T-cell (primary cell): ENCODE measurements at regions not wholly inside any gene's neighbourhood (a gene's known extent, or its start where the extent isn't known, plus 50 kb on each side); places are given as distances from the start of the nearest gene placed in this dataset.

ENCODE experiments used
- ATAC-seq, 4 experiments: fragments of 200-7000 bp in 3 of 4; fragments of 150-1000 bp in 1 of 4; cut with Tn5 transposase; replicated peaks in 1 of 4; 1 replicate in 3 of 4; 2 replicates in 1 of 4; pipeline ENCODE4 v1.10.0; 2021; ENCODE audit warnings: moderate library complexity in 3 of 4, mild to moderate bottlenecking in 2 of 4, moderate number of reproducible peaks in 1 of 4
- CTCF ChIA-PET, 2 donors: fragments of 300-600 bp; sonication (Branson Sonifier 250); formaldehyde crosslinking; loops; one replicate each; lab custom pipeline; 2022; ENCODE audit warnings: antibody characterized with exemption in 2 of 2; lab: Charles Lee
- POLR2A ChIA-PET, 2 donors: fragments of 300-600 bp; sonication (Branson Sonifier 250); formaldehyde crosslinking; loops; one replicate each; lab custom pipeline; 2022; ENCODE audit warnings: antibody characterized with exemption in 2 of 2; lab: Charles Lee
- DNase-seq, 35 experiments: peaks; one replicate each; pipeline versions ENCODE4 v3.0.0 to v3.0.0-alpha.2; 2013 to 2023
- H3K27ac ChIP-seq: one replicate; pipeline ENCODE4 v1.5.1; 2013; ENCODE audit warnings: low read length
- H3K27me3 ChIP-seq, 2 experiments: replicated peaks in 1 of 2; 1 replicate in 1 of 2; 2 replicates in 1 of 2; pipeline versions ENCODE4 v1.6.1 to v1.7.0; 2013; ENCODE audit warnings: low read length in 1 of 2, mixed read lengths in 1 of 2; ENCODE audit not compliant: control insufficient read depth in 2 of 2, insufficient read depth in 2 of 2; ENCODE audit errors: extremely low read depth in 1 of 2
- H3K36me3 ChIP-seq, 2 donors: 1 replicate in 1 of 2; 2 replicates in 1 of 2; pipeline versions ENCODE4 v1.6.1 to v1.7.0; 2013; ENCODE audit warnings: low read length in 1 of 2; ENCODE audit not compliant: control insufficient read depth in 2 of 2, insufficient read depth in 1 of 2; ENCODE audit errors: extremely low read depth in 1 of 2
- H3K4me1 ChIP-seq, 2 experiments: 1 replicate in 1 of 2; 2 replicates in 1 of 2; pipeline versions ENCODE4 v1.6.1 to v1.7.0; 2013; ENCODE audit warnings: low read length in 2 of 2, mixed read lengths in 1 of 2; ENCODE audit not compliant: insufficient read depth in 2 of 2, control insufficient read depth in 1 of 2; ENCODE audit errors: extremely low read depth in 1 of 2
- H3K4me3 ChIP-seq, 2 donors: 1 replicate in 1 of 2; 2 replicates in 1 of 2; pipeline versions ENCODE4 v1.5.1 to v1.7.0; 2013; ENCODE audit warnings: mild to moderate bottlenecking in 2 of 2, low read length in 1 of 2, moderate library complexity in 1 of 2; ENCODE audit not compliant: control insufficient read depth in 1 of 2; ENCODE audit errors: extremely low read depth in 1 of 2
- H3K9me3 ChIP-seq: 2 replicates; pipeline ENCODE4 v1.7.0; 2013
- H3K27ac Mint-ChIP-seq, 2 donors: one replicate each; pipeline ENCODE4 v1.8.0; 2020 to 2021; ENCODE audit warnings: mild to moderate bottlenecking in 2 of 2, mixed read lengths in 2 of 2
- H3K27me3 Mint-ChIP-seq, 2 donors: one replicate each; pipeline ENCODE4 v1.8.0; 2021 to 2022; ENCODE audit warnings: mixed read lengths in 2 of 2
- H3K36me3 Mint-ChIP-seq: one replicate; pipeline ENCODE4 v1.8.0; 2021; ENCODE audit warnings: mixed read lengths
- H3K4me1 Mint-ChIP-seq, 3 donors: one replicate each; pipeline ENCODE4 v1.8.0; 2020 to 2022; ENCODE audit warnings: mixed read lengths in 3 of 3, mild to moderate bottlenecking in 1 of 3
- H3K4me3 Mint-ChIP-seq, 3 donors: one replicate each; pipeline ENCODE4 v1.8.0; 2020 to 2022; ENCODE audit warnings: mild to moderate bottlenecking in 3 of 3, mixed read lengths in 3 of 3, moderate library complexity in 3 of 3
- H3K9me3 Mint-ChIP-seq, 3 donors: one replicate each; pipeline ENCODE4 v1.8.0; 2020 to 2022; ENCODE audit warnings: mixed read lengths in 3 of 3
- WGBS: methylation state at CpG from one replicate; pipeline ENCODE4 v1.1.5; 2013; ENCODE audit warnings: missing lambda C conversion rate; ENCODE audit not compliant: insufficient coverage; 5-methylcytosine and 5-hydroxymethylcytosine counted together

DNA sequence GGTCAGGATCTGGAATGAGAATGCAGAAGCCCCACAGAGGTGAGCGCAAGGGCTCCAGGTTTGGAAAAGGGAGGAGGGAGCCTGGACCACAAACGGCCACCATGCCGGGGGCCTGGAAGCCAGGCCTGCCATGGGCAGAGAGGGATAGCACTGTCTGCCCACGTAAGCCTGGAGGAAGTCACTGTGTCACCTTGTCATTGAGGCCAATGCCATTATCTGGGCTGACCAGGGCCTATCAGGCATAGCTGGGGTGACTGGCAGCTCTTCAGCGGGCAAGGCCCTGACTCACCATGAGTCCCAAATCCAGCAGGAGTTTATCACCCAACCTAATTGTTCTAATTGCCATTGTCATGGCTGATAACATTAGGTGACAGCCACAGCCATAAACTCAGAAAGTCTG lies 84.6 kb downstream of the MATN1 start:
- Histone ChIP-seq H3K27ac (no peak overlapping the region), H3K36me3 (no peaks in the 10 kb centered on the region), H3K4me3 (no peak overlapping the region), H3K9me3 (no peaks in the 10 kb centered on the region), H3K4me1 (no peaks in the 10 kb centered on the region), H3K27me3 (peaks cover 0 to 45% of the 10 kb centered on the region in 2 experiments)
- Mint-ChIP-seq H3K27me3 (peaks cover 11 to 21% of the 10 kb centered on the region in 2 donors), H3K27ac (no peak overlapping the region), H3K4me1 (no peaks in the 10 kb centered on the region), H3K36me3 (no peaks in the 10 kb centered on the region), H3K4me3 (no peak overlapping the region), H3K9me3 (no peaks in the 10 kb centered on the region)
- no peak for DNase-seq
- ChIA-PET POLR2A (no interaction called here), CTCF (no interaction called here)
- ATAC-seq = no peak
- WGBS = 80% methylated on average over 4 of the region's 5 CpGs

DNA sequence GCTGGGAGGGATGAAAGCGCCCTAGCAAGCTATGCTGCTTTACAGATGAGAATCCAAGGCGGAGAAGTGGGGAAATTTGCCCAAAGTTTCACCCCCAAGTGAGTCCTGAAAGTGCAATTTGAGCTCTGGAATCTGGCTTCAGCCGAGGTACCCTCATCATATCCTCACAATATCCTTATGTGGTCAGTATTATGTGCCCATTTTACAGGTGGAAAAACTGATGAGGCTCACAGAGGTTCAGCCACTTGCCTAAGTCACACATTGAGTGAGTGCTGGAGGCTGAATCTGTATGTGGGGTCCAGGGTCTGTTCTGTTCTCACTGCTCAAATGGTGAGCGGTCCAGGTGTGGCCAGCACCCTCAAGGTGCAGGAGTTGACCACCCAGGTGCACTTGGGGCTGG lies 85.3 kb downstream of the MATN1 start:
- Histone ChIP-seq H3K36me3 (no peaks in the 10 kb centered on the region), H3K27ac (no peak overlapping the region), H3K4me3 (no peak overlapping the region), H3K9me3 (no peaks in the 10 kb centered on the region), H3K27me3 (peaks cover 0 to 47% of the 10 kb centered on the region in 2 experiments), H3K4me1 (no peaks in the 10 kb centered on the region)
- no peak overlapping the region for H3K4me3 Mint-ChIP-seq
- CTCF ChIA-PET = no interaction called here
- 67% methylated on average over 1 of the region's 4 CpGs for WGBS
- H3K27ac Mint-ChIP-seq = no peak overlapping the region
- H3K27me3 Mint-ChIP-seq = peaks cover 6 to 18% of the 10 kb centered on the region in 2 donors
- H3K9me3 Mint-ChIP-seq = no peaks in the 10 kb centered on the region
- DNase-seq (no peak), ATAC-seq (no peak)
- no peaks in the 10 kb centered on the region for H3K36me3 Mint-ChIP-seq
- H3K4me1 Mint-ChIP-seq = no peaks in the 10 kb centered on the region
- POLR2A ChIA-PET = no interaction called here

- ChIA-PET POLR2A (no interaction called here), CTCF (no interaction called here)
- no peak for DNase-seq
- Mint-ChIP-seq H3K4me3 (no peak overlapping the region), H3K9me3 (no peaks in the 10 kb centered on the region), H3K27me3 (peaks cover 4 to 12% of the 10 kb centered on the region in 2 donors), H3K4me1 (no peaks in the 10 kb centered on the region), H3K36me3 (no peaks in the 10 kb centered on the region), H3K27ac (no peak overlapping the region)
- Histone ChIP-seq H3K36me3 (no peaks in the 10 kb centered on the region), H3K27ac (no peak overlapping the region), H3K9me3 (no peaks in the 10 kb centered on the region), H3K4me1 (no peaks in the 10 kb centered on the region), H3K27me3 (peaks cover 0 to 40% of the 10 kb centered on the region in 2 experiments), H3K4me3 (no peak overlapping the region)
- no peak for ATAC-seq
- WGBS = 52% methylated on average over 5 of the region's 12 CpGs
Measured at GRCh38 chr1:30637183-30637980, 86.0 kb downstream of the MATN1 start.

GRCh38 chr1:30636621-30637020 lies 86.8 kb downstream of the MATN1 start:
- no peak for ATAC-seq
- no peak overlapping the region for H3K4me3 ChIP-seq
- H3K27ac ChIP-seq = no peak overlapping the region
- H3K36me3 ChIP-seq = no peaks in the 10 kb centered on the region
- ChIA-PET CTCF (no interaction called here), POLR2A (no interaction called here)
- no peak overlapping the region for H3K27ac Mint-ChIP-seq
- peaks cover 0 to 40% of the 10 kb centered on the region in 2 experiments for H3K27me3 ChIP-seq
- no peaks in the 10 kb centered on the region for H3K4me1 Mint-ChIP-seq
- H3K36me3 Mint-ChIP-seq = no peaks in the 10 kb centered on the region
- peaks cover 4 to 11% of the 10 kb centered on the region in 2 donors for H3K27me3 Mint-ChIP-seq
- no peaks in the 10 kb centered on the region for H3K4me1 ChIP-seq
- no peaks in the 10 kb centered on the region for H3K9me3 ChIP-seq
- no peaks in the 10 kb centered on the region for H3K9me3 Mint-ChIP-seq
- 25% methylated on average over 1 of the region's 5 CpGs for WGBS
- H3K4me3 Mint-ChIP-seq = no peak overlapping the region
- DNase-seq = no peak

DNA sequence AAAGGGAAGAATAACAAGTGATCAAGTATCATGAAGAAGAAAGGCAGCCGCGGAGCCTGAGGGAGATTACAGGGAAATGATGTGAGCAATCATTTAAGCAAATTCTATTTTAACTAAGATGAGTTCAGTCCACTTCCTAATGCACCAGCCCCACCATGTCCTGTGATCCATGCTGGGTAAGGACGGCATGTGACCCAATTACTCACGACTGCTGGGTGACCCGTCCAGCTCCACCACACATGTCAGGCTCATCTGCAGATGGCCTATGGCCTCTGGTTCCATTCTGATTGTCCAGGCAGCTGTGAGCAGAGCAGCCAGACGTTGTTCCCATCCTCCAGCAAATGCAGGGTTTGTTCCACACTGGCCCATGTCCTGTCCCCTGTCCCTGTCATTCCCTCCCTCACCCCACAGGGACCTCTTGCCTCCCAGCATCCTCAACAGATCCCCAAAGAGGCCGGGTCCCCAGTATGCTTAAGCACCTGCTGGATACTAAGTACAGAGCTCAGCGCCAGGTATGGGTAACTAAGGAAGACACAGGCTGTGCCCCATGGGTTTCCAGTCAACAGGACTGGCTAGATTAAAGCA lies 87.9 kb downstream of the MATN1 start:
- H3K36me3 ChIP-seq = no peaks in the 10 kb centered on the region
- no peak overlapping the region for H3K27ac Mint-ChIP-seq
- no peaks in the 10 kb centered on the region for H3K4me1 Mint-ChIP-seq
- no peaks in the 10 kb centered on the region for H3K9me3 Mint-ChIP-seq
- no peak for DNase-seq
- H3K27ac ChIP-seq = no peak overlapping the region
- H3K36me3 Mint-ChIP-seq = no peaks in the 10 kb centered on the region
- H3K27me3 ChIP-seq = peaks cover 0 to 34% of the 10 kb centered on the region in 2 experiments
- no peaks in the 10 kb centered on the region for H3K9me3 ChIP-seq
- 57% methylated on average over 5 of the region's 8 CpGs for WGBS
- POLR2A ChIA-PET = no interaction called here
- no peak for ATAC-seq
- no peaks in the 10 kb centered on the region for H3K4me1 ChIP-seq
- CTCF ChIA-PET = no interaction called here
- H3K4me3 Mint-ChIP-seq = no peak overlapping the region
- peaks cover 7 to 10% of the 10 kb centered on the region in 2 donors for H3K27me3 Mint-ChIP-seq
- H3K4me3 ChIP-seq = no peak overlapping the region

DNA sequence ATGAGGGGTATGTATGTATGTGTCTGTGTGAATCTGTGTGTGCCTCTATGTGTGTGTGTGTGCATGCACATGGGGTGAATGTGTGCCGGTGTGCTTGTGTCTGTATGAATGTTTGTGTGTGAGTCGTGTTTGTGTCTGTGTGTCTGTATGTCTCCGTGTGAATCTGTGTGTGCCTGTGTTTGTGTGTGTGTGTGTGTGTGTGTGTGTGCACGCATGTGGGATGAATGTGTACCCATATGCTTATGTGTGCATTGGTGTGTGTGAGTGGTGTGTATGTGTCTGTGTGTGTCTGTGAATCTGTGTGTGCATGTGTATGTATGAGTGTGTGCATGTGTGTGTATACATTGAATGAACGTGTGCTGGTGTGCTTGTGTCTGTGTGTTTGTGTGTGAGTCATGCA lies 88.9 kb downstream of the MATN1 start:
- Histone ChIP-seq H3K27me3 (peaks cover 0 to 38% of the 10 kb centered on the region in 2 experiments), H3K4me1 (no peaks in the 10 kb centered on the region), H3K27ac (no peak overlapping the region), H3K36me3 (no peaks in the 10 kb centered on the region), H3K9me3 (no peaks in the 10 kb centered on the region), H3K4me3 (no peak overlapping the region)
- Mint-ChIP-seq H3K4me3 (no peak overlapping the region), H3K4me1 (no peaks in the 10 kb centered on the region), H3K27ac (no peak overlapping the region), H3K9me3 (no peaks in the 10 kb centered on the region), H3K27me3 (peaks cover 3 to 9% of the 10 kb centered on the region in 2 donors), H3K36me3 (no peaks in the 10 kb centered on the region)
- ATAC-seq (no peak), DNase-seq (no peak)
- ChIA-PET POLR2A (no interaction called here), CTCF (no interaction called here)
- 93% methylated on average over 5 of the region's 5 CpGs for WGBS
